DND-41 (cell line): ENCODE measurements at regions not wholly inside any gene's neighbourhood (a gene's known extent, or its start where the extent isn't known, plus 50 kb on each side); places are given as distances from the start of the nearest gene placed in this dataset.

Experiments
- EZH2 ChIP-seq: IDR thresholded peaks from 3 replicates; pipeline ENCODE4 v1.6.1; 2012; ENCODE audit warnings: borderline replicate concordance, low read depth, mild to moderate bottlenecking, moderate library complexity, low read length, inconsistent platforms; ENCODE audit not compliant: severe bottlenecking
- TF ChIP-seq, protein P1 (sequence below): IDR thresholded peaks from 2 replicates; pipeline ENCODE4 v1.5.1; 2012; ENCODE audit warnings: borderline replicate concordance, low read length, moderate library complexity, mild to moderate bottlenecking; ENCODE audit not compliant: poor library complexity, severe bottlenecking; ENCODE audit errors: extremely low read depth

GRCh38 chr5:104326966-104327365 lies 764.4 kb upstream of the NUDT12 start:
- TF ChIP-seq, protein P1, sequence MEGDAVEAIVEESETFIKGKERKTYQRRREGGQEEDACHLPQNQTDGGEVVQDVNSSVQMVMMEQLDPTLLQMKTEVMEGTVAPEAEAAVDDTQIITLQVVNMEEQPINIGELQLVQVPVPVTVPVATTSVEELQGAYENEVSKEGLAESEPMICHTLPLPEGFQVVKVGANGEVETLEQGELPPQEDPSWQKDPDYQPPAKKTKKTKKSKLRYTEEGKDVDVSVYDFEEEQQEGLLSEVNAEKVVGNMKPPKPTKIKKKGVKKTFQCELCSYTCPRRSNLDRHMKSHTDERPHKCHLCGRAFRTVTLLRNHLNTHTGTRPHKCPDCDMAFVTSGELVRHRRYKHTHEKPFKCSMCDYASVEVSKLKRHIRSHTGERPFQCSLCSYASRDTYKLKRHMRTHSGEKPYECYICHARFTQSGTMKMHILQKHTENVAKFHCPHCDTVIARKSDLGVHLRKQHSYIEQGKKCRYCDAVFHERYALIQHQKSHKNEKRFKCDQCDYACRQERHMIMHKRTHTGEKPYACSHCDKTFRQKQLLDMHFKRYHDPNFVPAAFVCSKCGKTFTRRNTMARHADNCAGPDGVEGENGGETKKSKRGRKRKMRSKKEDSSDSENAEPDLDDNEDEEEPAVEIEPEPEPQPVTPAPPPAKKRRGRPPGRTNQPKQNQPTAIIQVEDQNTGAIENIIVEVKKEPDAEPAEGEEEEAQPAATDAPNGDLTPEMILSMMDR, result no peak
- TF ChIP-seq EZH2, result no peak
